NCI-H748 (cell line): ENCODE measurements at regions not wholly inside any gene's neighbourhood (a gene's known extent, or its start where the extent isn't known, plus 50 kb on each side); places are given as distances from the start of the nearest gene placed in this dataset.
"Not testable (repeated sequence)": the region's sequence is repeated elsewhere in the genome, so short reads cannot be mapped to it uniquely, and the experiment has no call there.

Experiments
- DNase-seq: peaks from one replicate; lab custom pipeline; 2025; ENCODE audit not compliant: unreplicated experiment; lab: John Stamatoyannopoulos, UW

- not testable (repeated sequence) for DNase-seq
Measured at GRCh38 chr15:20102862-20103261, 438.7 kb downstream of the GOLGA6L6 start.

GRCh38 chr15:20102209-20102608 lies 439.4 kb downstream of the GOLGA6L6 start:
- not testable (repeated sequence) for DNase-seq

- not testable (repeated sequence) for DNase-seq
Measured at GRCh38 chr15:20101281-20101680, 440.3 kb downstream of the GOLGA6L6 start.

- not testable (repeated sequence) for DNase-seq
Measured at GRCh38 chr15:20100604-20101270, 440.9 kb downstream of the GOLGA6L6 start.

GRCh38 chr15:20095699-20096303 lies 445.8 kb downstream of the GOLGA6L6 start:
- DNase-seq = not testable (repeated sequence)

- not testable (repeated sequence) for DNase-seq
Measured at GRCh38 chr15:20089541-20089940, 452.1 kb downstream of the GOLGA6L6 start.

GRCh38 chr15:20084026-20084425 lies 457.6 kb downstream of the GOLGA6L6 start:
- not testable (repeated sequence) for DNase-seq

- not testable (repeated sequence) for DNase-seq
Measured at GRCh38 chr15:20074082-20074481, 467.5 kb downstream of the GOLGA6L6 start.

GRCh38 chr15:20069043-20069442 lies 472.6 kb downstream of the GOLGA6L6 start:
- DNase-seq = not testable (repeated sequence)

GRCh38 chr15:20066173-20066572 lies 475.4 kb downstream of the GOLGA6L6 start:
- DNase-seq = not testable (repeated sequence)

GRCh38 chr15:20065508-20065907 lies 476.1 kb downstream of the GOLGA6L6 start:
- DNase-seq = not testable (repeated sequence)

- DNase-seq = not testable (repeated sequence)
Measured at GRCh38 chr15:20063167-20063566, 478.4 kb downstream of the GOLGA6L6 start.

- not testable (repeated sequence) for DNase-seq
Measured at GRCh38 chr15:20060838-20061237, 480.8 kb downstream of the GOLGA6L6 start.

- not testable (repeated sequence) for DNase-seq
Measured at GRCh38 chr15:20056871-20057270, 484.7 kb downstream of the GOLGA6L6 start.

- not testable (repeated sequence) for DNase-seq
Measured at GRCh38 chr15:20055921-20056320, 485.7 kb downstream of the GOLGA6L6 start.

GRCh38 chr15:20048189-20048588 lies 493.4 kb downstream of the GOLGA6L6 start:
- not testable (repeated sequence) for DNase-seq

GRCh38 chr15:20045165-20045564 lies 496.4 kb downstream of the GOLGA6L6 start:
- not testable (repeated sequence) for DNase-seq

GRCh38 chr15:20040691-20041090 lies 500.9 kb downstream of the GOLGA6L6 start:
- not testable (repeated sequence) for DNase-seq

- DNase-seq = not testable (repeated sequence)
Measured at GRCh38 chr15:20025040-20025439, 516.6 kb downstream of the GOLGA6L6 start.

- DNase-seq = not testable (repeated sequence)
Measured at GRCh38 chr15:20022349-20022748, 519.3 kb downstream of the GOLGA6L6 start.

- not testable (repeated sequence) for DNase-seq
Measured at GRCh38 chr15:20021351-20021750, 520.2 kb downstream of the GOLGA6L6 start.

- not testable (repeated sequence) for DNase-seq
Measured at GRCh38 chr15:20020588-20020987, 521.0 kb downstream of the GOLGA6L6 start.
